ENCODE measurements at regions not wholly inside any gene's neighbourhood (a gene's known extent, or its start where the extent isn't known, plus 50 kb on each side); places are given as distances from the start of the nearest gene placed in this dataset.

GRCh38 chr9:30250872-30251271, 2133.6 kb upstream of the ACO1 start:
- TF ChIP-seq POLR2A (IDR thresholded peaks at IDR 0.05; ENCODE audit: low read depth, low read length) = no peak
- TF ChIP-seq CTCF (IDR thresholded peaks at IDR 0.05; ENCODE audit: extremely low read depth in 1 of 2, insufficient read depth in 1 of 2, low read depth in 1 of 2, low read length in 2 of 2) = no peak
